ENCODE measurements at regions not wholly inside any gene's neighbourhood (a gene's known extent, or its start where the extent isn't known, plus 50 kb on each side); places are given as distances from the start of the nearest gene placed in this dataset.

- Histone ChIP-seq H3K4me1 (no peaks in the 10 kb centered on the region), H3K27ac (no peak overlapping the region), H3K4me3 (replicated peaks in 1 of 3) (no peak overlapping the region), H3K27me3 (no peaks in the 10 kb centered on the region), H3K36me3 (no peaks in the 10 kb centered on the region), H3K9me3 (no peaks in the 10 kb centered on the region)
- DNase-seq: no peak
- TF ChIP-seq CTCF (IDR thresholded peaks at IDR 0.05) (no peak), POLR2A (IDR thresholded peaks at IDR 0.05) (no peak)
- 80 to 88% methylated on average over 2 of the region's 2 CpGs for WGBS, 2 donors
- intact Hi-C loops (cut with DNase I): no loop called here
These were observed 124.2 kb upstream of the MIS18BP1 start for GRCh38 chr14:45377166-45377565.

- Histone ChIP-seq H3K27ac (no peak overlapping the region), H3K27me3 (no peaks in the 10 kb centered on the region), H3K4me3 (replicated peaks in 1 of 3) (no peak overlapping the region), H3K9me3 (no peaks in the 10 kb centered on the region), H3K36me3 (no peaks in the 10 kb centered on the region), H3K4me1 (no peaks in the 10 kb centered on the region)
- DNase-seq: no peak
- TF ChIP-seq POLR2A (IDR thresholded peaks at IDR 0.05): no peak
- TF ChIP-seq CTCF (IDR thresholded peaks at IDR 0.05): no peak
- intact Hi-C loops (cut with DNase I): no loop called here
- WGBS, 2 donors: 86 to 90% methylated on average over 2 of the region's 2 CpGs
These were observed 120.9 kb upstream of the MIS18BP1 start for GRCh38 chr14:45373877-45374276.

- no peaks in the 10 kb centered on the region for H3K36me3 ChIP-seq
- no peaks in the 10 kb centered on the region for H3K27me3 ChIP-seq
- TF ChIP-seq POLR2A (IDR thresholded peaks at IDR 0.05): no peak
- TF ChIP-seq CTCF (IDR thresholded peaks at IDR 0.05): no peak
- no peak overlapping the region for H3K4me3 ChIP-seq (replicated peaks in 1 of 3)
- H3K9me3 ChIP-seq: no peaks in the 10 kb centered on the region
- 55 to 66% methylated on average over 4 of the region's 4 CpGs for WGBS, 2 donors
- H3K4me1 ChIP-seq: no peaks in the 10 kb centered on the region
- no peak for DNase-seq
- intact Hi-C loops (cut with DNase I): no loop called here
- no peak overlapping the region for H3K27ac ChIP-seq
These were observed 111.7 kb upstream of the MIS18BP1 start for GRCh38 chr14:45364565-45365156.

- Histone ChIP-seq H3K27ac (no peak overlapping the region), H3K4me1 (no peaks in the 10 kb centered on the region), H3K9me3 (no peaks in the 10 kb centered on the region), H3K27me3 (no peaks in the 10 kb centered on the region), H3K36me3 (no peaks in the 10 kb centered on the region), H3K4me3 (replicated peaks in 1 of 3) (no peak overlapping the region)
- TF ChIP-seq CTCF (IDR thresholded peaks at IDR 0.05) (no peak), POLR2A (IDR thresholded peaks at IDR 0.05) (no peak)
- 66 to 70% methylated on average over 1 of the region's 1 CpG for WGBS, 2 donors
- intact Hi-C loops (cut with DNase I): no loop called here
- no peak for DNase-seq
These were observed 109.5 kb upstream of the MIS18BP1 start for GRCh38 chr14:45362505-45362904.

GRCh38 chr14:45361727-45362126 lies 108.7 kb upstream of the MIS18BP1 start:
- no peaks in the 10 kb centered on the region for H3K36me3 ChIP-seq
- H3K4me3 ChIP-seq (replicated peaks in 1 of 3): no peak overlapping the region
- intact Hi-C loops (cut with DNase I): no loop called here
- H3K9me3 ChIP-seq: no peaks in the 10 kb centered on the region
- H3K27ac ChIP-seq: no peak overlapping the region
- no peaks in the 10 kb centered on the region for H3K27me3 ChIP-seq
- no peaks in the 10 kb centered on the region for H3K4me1 ChIP-seq
- 88 to 94% methylated on average over 2 of the region's 2 CpGs for WGBS, 2 donors
- no peak for DNase-seq
- TF ChIP-seq POLR2A (IDR thresholded peaks at IDR 0.05): no peak
- TF ChIP-seq CTCF (IDR thresholded peaks at IDR 0.05): no peak

All from thyroid gland (tissue), 4 donors.